Neutrophil (primary cell): ENCODE measurements at regions not wholly inside any gene's neighbourhood (a gene's known extent, or its start where the extent isn't known, plus 50 kb on each side); places are given as distances from the start of the nearest gene placed in this dataset.

ENCODE experiments used
- H3K27ac ChIP-seq: fragments of 200-600 bp; sonication (generic); 2 replicates; pipeline ENCODE4 v1.5.1; 2016; ENCODE audit warnings: mild to moderate bottlenecking, moderate library complexity
- H3K27me3 ChIP-seq: fragments of 200-600 bp; sonication (generic); 2 replicates; pipeline ENCODE4 v1.6.0; 2016; ENCODE audit warnings: mild to moderate bottlenecking
- H3K36me3 ChIP-seq: fragments of 200-600 bp; sonication (generic); 2 replicates; pipeline ENCODE4 v1.5.1; 2017
- H3K4me1 ChIP-seq, 2 experiments: fragments of 200-600 bp in 1 of 2; sonication (generic) in 1 of 2; 1 replicate in 1 of 2; 2 replicates in 1 of 2; pipeline versions ENCODE4 v1.5.1 to v1.6.1; 2013 to 2016; ENCODE audit warnings: low read depth in 1 of 2, low read length in 1 of 2, mild to moderate bottlenecking in 1 of 2, moderate library complexity in 1 of 2; ENCODE audit not compliant: control insufficient read depth in 1 of 2, insufficient read depth in 1 of 2
- H3K4me3 ChIP-seq, 2 experiments: fragments of 200-600 bp in 1 of 2; sonication (generic) in 1 of 2; 1 replicate in 1 of 2; 2 replicates in 1 of 2; pipeline ENCODE4 v1.5.1; 2013 to 2016; ENCODE audit warnings: low read depth in 1 of 2, low read length in 1 of 2, mild to moderate bottlenecking in 1 of 2, moderate library complexity in 1 of 2
- H3K9me3 ChIP-seq: fragments of 200-600 bp; sonication (generic); 2 replicates; pipeline ENCODE4 v1.5.1; 2016
- TF ChIP-seq, protein P1 (sequence below): fragments of 200-600 bp; sonication (generic); IDR thresholded peaks from 2 replicates; pipeline ENCODE4 v1.5.1; 2016; ENCODE audit warnings: antibody characterized with exemption

GRCh38 chr9:106314476-106314875, 548.5 kb upstream of the ZNF462 start:
- Histone ChIP-seq H3K9me3 (no peaks in the 10 kb centered on the region), H3K27ac (no peak overlapping the region), H3K4me1 (no peaks in the 10 kb centered on the region), H3K4me3 (no peak overlapping the region), H3K27me3 (no peaks in the 10 kb centered on the region), H3K36me3 (no peaks in the 10 kb centered on the region)
- TF ChIP-seq, protein P1, sequence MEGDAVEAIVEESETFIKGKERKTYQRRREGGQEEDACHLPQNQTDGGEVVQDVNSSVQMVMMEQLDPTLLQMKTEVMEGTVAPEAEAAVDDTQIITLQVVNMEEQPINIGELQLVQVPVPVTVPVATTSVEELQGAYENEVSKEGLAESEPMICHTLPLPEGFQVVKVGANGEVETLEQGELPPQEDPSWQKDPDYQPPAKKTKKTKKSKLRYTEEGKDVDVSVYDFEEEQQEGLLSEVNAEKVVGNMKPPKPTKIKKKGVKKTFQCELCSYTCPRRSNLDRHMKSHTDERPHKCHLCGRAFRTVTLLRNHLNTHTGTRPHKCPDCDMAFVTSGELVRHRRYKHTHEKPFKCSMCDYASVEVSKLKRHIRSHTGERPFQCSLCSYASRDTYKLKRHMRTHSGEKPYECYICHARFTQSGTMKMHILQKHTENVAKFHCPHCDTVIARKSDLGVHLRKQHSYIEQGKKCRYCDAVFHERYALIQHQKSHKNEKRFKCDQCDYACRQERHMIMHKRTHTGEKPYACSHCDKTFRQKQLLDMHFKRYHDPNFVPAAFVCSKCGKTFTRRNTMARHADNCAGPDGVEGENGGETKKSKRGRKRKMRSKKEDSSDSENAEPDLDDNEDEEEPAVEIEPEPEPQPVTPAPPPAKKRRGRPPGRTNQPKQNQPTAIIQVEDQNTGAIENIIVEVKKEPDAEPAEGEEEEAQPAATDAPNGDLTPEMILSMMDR, result no peak

GRCh38 chr9:106321394-106322180, 541.4 kb upstream of the ZNF462 start:
- no peaks in the 10 kb centered on the region for H3K36me3 ChIP-seq
- no peak overlapping the region for H3K4me3 ChIP-seq
- no peak overlapping the region for H3K27ac ChIP-seq
- TF ChIP-seq, protein P1, result no peak
- no peaks in the 10 kb centered on the region for H3K4me1 ChIP-seq
- no peaks in the 10 kb centered on the region for H3K27me3 ChIP-seq
- H3K9me3 ChIP-seq, result no peaks in the 10 kb centered on the region

- TF ChIP-seq, protein P1, result no peak
- H3K36me3 ChIP-seq, result no peaks in the 10 kb centered on the region
- H3K27ac ChIP-seq, result no peak overlapping the region
- no peaks in the 10 kb centered on the region for H3K9me3 ChIP-seq
- H3K4me3 ChIP-seq, result no peak overlapping the region
- H3K27me3 ChIP-seq, result no peaks in the 10 kb centered on the region
- no peaks in the 10 kb centered on the region for H3K4me1 ChIP-seq
These were observed 540.2 kb upstream of the ZNF462 start for GRCh38 chr9:106322706-106323245.

DNA sequence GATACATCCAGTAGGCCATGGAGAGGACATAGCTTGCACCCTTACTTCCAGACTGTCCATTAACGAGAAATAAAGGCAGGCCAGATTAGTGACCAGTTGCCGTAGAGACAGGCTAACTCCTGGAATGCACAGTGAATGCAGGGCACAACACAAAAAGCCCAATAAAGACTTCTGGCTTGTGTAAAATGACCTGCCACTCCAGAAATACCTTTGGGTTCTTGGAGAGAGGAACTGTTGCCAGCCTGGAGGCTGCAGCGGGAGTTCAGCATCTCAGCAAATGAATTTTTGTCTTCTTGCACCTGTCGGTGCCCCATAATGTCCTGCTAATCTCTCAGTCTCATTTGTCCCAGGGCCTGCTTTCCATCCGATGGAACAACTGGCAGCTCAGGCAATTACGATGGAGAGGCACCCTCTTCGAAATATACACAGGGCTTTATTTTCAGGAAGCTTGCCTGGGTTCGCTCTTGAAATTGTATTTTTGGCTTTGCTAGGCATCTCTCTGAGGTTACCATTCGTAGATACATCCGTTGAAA, 538.8 kb upstream of the ZNF462 start:
- TF ChIP-seq, protein P1, result no peak
- Histone ChIP-seq H3K4me3 (no peak overlapping the region), H3K9me3 (no peaks in the 10 kb centered on the region), H3K27me3 (no peaks in the 10 kb centered on the region), H3K4me1 (no peaks in the 10 kb centered on the region), H3K27ac (no peak overlapping the region), H3K36me3 (no peaks in the 10 kb centered on the region)

GRCh38 chr9:106324591-106325280, 538.2 kb upstream of the ZNF462 start:
- H3K27ac ChIP-seq, result no peak overlapping the region

More at GRCh38 chr9:106324591-106325280, 538.2 kb upstream of the ZNF462 start:
- no peaks in the 10 kb centered on the region for H3K4me1 ChIP-seq
- H3K36me3 ChIP-seq, result no peaks in the 10 kb centered on the region
- no peaks in the 10 kb centered on the region for H3K27me3 ChIP-seq
- H3K9me3 ChIP-seq, result no peaks in the 10 kb centered on the region
- no peak overlapping the region for H3K4me3 ChIP-seq
- TF ChIP-seq, protein P1, result no peak
